ENCODE measurements at regions not wholly inside any gene's neighbourhood (a gene's known extent, or its start where the extent isn't known, plus 50 kb on each side); places are given as distances from the start of the nearest gene placed in this dataset.
A peak's percentile ranks its signal among the peaks of the same experiment; 100 is the strongest.

DNA sequence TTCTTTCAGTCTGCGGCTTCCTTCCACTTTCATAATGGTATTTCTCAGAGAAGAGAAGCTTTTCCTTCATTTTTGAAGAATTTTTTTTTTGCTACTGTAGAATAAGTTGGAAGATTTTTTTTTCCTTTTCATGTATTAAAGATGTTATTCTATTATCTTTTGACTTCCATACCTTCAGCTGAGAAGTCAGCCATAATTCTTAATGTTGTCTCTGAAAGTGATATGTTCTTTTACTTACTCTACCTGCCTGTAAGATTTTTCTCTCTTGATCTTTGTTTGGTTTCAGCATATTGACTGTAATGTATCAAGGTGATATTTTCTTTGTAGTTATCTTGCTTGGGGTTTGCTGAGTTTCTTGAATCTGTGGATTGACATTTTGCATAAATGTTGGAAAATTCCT lies 143.5 kb upstream of the TOX3 start:
- H3K9ac ChIP-seq, result no peak overlapping the region
- Mint-ChIP-seq H3K27me3 (ENCODE audit: insufficient read depth, low read depth) (no peaks in the 10 kb centered on the region), H3K4me3 (no peak overlapping the region), H3K27ac (no peak overlapping the region), H3K4me1 (no peaks in the 10 kb centered on the region), H3K9me3 (peaks cover 17% of the 10 kb centered on the region), H3K36me3 (peaks cover 2% of the 10 kb centered on the region)
- TF ChIP-seq EZH2 (IDR thresholded peaks at IDR 0.05) (no peak), EZH2phosphoT487 (IDR thresholded peaks at IDR 0.05) (no peak)
- TF ChIP-seq, protein P1, sequence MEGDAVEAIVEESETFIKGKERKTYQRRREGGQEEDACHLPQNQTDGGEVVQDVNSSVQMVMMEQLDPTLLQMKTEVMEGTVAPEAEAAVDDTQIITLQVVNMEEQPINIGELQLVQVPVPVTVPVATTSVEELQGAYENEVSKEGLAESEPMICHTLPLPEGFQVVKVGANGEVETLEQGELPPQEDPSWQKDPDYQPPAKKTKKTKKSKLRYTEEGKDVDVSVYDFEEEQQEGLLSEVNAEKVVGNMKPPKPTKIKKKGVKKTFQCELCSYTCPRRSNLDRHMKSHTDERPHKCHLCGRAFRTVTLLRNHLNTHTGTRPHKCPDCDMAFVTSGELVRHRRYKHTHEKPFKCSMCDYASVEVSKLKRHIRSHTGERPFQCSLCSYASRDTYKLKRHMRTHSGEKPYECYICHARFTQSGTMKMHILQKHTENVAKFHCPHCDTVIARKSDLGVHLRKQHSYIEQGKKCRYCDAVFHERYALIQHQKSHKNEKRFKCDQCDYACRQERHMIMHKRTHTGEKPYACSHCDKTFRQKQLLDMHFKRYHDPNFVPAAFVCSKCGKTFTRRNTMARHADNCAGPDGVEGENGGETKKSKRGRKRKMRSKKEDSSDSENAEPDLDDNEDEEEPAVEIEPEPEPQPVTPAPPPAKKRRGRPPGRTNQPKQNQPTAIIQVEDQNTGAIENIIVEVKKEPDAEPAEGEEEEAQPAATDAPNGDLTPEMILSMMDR (IDR thresholded peaks at IDR 0.05), result no peak
- H3K9me3 ChIP-seq (ENCODE audit: low read depth), result peaks cover 21% of the 10 kb centered on the region
- no peak overlapping the region for H2AFZ ChIP-seq (replicated peaks)
- H4K20me1 ChIP-seq (ENCODE audit: low read depth), result no peaks in the 10 kb centered on the region
- DNase-seq (ENCODE audit: low spot score), result no peak
- H3K36me3 ChIP-seq, result peaks cover 4% of the 10 kb centered on the region
- no peak overlapping the region for H3K27ac ChIP-seq
- no peaks in the 10 kb centered on the region for H3K27me3 ChIP-seq
- no peaks in the 10 kb centered on the region for H3K79me2 ChIP-seq (ENCODE audit: low read depth)
- no peak overlapping the region for H3K4me2 ChIP-seq
- H3F3A ChIP-seq (ENCODE audit: low read depth), result no peaks in the 10 kb centered on the region
- no peak overlapping the region for H3K4me3 ChIP-seq
- no peaks in the 10 kb centered on the region for H3K4me1 ChIP-seq

DNA sequence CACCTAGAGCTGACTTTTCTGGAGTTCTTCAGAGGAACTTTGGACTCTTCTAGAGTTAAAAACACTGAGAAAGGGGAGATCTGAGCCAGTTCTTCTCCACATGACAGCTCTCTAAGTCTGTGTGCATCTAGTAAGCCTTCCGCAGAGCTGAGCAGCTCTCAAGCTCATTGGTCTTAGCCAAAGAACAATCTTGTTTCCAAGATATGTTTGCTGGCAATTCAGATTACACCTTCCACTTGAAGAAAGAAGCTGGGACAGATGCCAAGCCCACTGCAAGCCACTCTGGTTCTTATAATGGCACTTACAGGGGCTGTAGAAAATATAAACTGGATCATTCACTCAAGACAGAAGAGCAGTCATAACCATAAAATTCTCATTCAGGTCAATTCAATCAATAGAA lies 134.1 kb upstream of the TOX3 start:
- no peak overlapping the region for H3K27ac Mint-ChIP-seq

DNA sequence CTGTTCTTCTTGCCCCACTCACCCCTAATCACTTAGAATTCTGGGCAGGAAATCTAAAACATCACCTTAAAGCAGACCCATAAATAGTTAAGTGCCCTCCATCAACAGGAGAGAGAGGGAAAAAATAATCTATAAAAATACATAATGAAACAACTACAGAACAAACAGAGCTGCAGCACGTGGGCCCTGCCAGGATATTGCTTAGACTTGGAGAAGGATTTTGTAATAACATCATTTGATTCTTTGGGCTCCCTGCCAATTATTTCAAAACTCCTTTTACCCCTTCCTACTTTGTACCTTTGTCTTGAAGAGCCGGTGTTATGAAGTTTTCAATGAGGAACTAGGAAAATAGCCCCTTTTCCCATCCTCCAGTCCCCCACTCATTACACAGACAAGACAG lies 130.6 kb upstream of the TOX3 start:
- no peaks in the 10 kb centered on the region for H3K27me3 ChIP-seq
- H3K27ac Mint-ChIP-seq, result peak overlapping the region; percentile 80
- H3K4me1 ChIP-seq, result no peaks in the 10 kb centered on the region
- TF ChIP-seq, protein P1 (IDR thresholded peaks at IDR 0.05), result no peak
- TF ChIP-seq EZH2 (IDR thresholded peaks at IDR 0.05) (no peak), EZH2phosphoT487 (IDR thresholded peaks at IDR 0.05) (no peak)
- no peaks in the 10 kb centered on the region for H4K20me1 ChIP-seq (ENCODE audit: low read depth)
- no peaks in the 10 kb centered on the region for H3F3A ChIP-seq (ENCODE audit: low read depth)
- no peak overlapping the region for H3K27ac ChIP-seq
- H3K9me3 Mint-ChIP-seq, result no peaks in the 10 kb centered on the region
- H3K27me3 Mint-ChIP-seq (ENCODE audit: insufficient read depth, low read depth), result peaks cover 4% of the 10 kb centered on the region
- no peak overlapping the region for H3K4me2 ChIP-seq
- no peak overlapping the region for H3K9ac ChIP-seq
- no peak for DNase-seq (ENCODE audit: low spot score)
- H3K9me3 ChIP-seq (ENCODE audit: low read depth), result no peaks in the 10 kb centered on the region
- H3K79me2 ChIP-seq (ENCODE audit: low read depth), result no peaks in the 10 kb centered on the region
- no peaks in the 10 kb centered on the region for H3K36me3 Mint-ChIP-seq
- no peak overlapping the region for H3K4me3 Mint-ChIP-seq
- peaks cover 4% of the 10 kb centered on the region for H3K4me1 Mint-ChIP-seq
- no peak overlapping the region for H3K4me3 ChIP-seq
- H3K36me3 ChIP-seq, result no peaks in the 10 kb centered on the region
- H2AFZ ChIP-seq (replicated peaks), result no peak overlapping the region

More for the DNA sequence above, 134.1 kb upstream of the TOX3 start:
- no peaks in the 10 kb centered on the region for H3K27me3 ChIP-seq
- Mint-ChIP-seq H3K36me3 (no peaks in the 10 kb centered on the region), H3K9me3 (peaks cover 7% of the 10 kb centered on the region), H3K27me3 (ENCODE audit: insufficient read depth, low read depth) (peaks cover 5% of the 10 kb centered on the region), H3K4me3 (no peak overlapping the region), H3K4me1 (peaks cover 6% of the 10 kb centered on the region)
- no peak overlapping the region for H3K4me2 ChIP-seq
- no peak overlapping the region for H3K4me3 ChIP-seq
- TF ChIP-seq EZH2 (IDR thresholded peaks at IDR 0.05) (no peak), EZH2phosphoT487 (IDR thresholded peaks at IDR 0.05) (no peak)
- H3K9me3 ChIP-seq (ENCODE audit: low read depth), result no peaks in the 10 kb centered on the region
- no peaks in the 10 kb centered on the region for H3K4me1 ChIP-seq
- DNase-seq (ENCODE audit: low spot score), result no peak
- no peaks in the 10 kb centered on the region for H3K36me3 ChIP-seq
- no peak overlapping the region for H3K27ac ChIP-seq
- H4K20me1 ChIP-seq (ENCODE audit: low read depth), result no peaks in the 10 kb centered on the region
- H3K79me2 ChIP-seq (ENCODE audit: low read depth), result no peaks in the 10 kb centered on the region
- no peaks in the 10 kb centered on the region for H3F3A ChIP-seq (ENCODE audit: low read depth)
- no peak overlapping the region for H2AFZ ChIP-seq (replicated peaks)
- no peak overlapping the region for H3K9ac ChIP-seq

DNA sequence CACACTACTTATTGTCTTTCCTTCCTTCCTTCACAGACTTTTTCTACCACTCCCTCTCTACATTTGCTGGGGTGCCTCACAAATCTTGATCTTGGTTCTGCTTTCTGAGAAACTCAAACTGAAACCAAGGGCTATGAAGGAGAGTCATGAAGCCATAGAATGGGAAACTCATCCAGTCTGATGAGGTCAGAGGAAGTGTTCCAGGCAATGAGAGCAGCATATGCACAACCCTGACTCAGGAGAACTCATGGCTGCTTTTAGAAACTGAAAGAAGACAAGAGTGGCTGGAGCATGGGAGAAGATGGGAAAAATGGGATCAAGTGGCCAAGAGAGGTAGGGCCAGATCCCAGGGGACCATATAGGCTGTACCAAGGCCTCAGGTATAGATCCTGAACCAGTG lies 130.0 kb upstream of the TOX3 start:
- Histone ChIP-seq H3K4me2 (no peak overlapping the region), H3K4me1 (no peaks in the 10 kb centered on the region), H3K9ac (no peak overlapping the region), H3K27me3 (no peaks in the 10 kb centered on the region), H3K27ac (no peak overlapping the region), H3K79me2 (ENCODE audit: low read depth) (no peaks in the 10 kb centered on the region), H3F3A (ENCODE audit: low read depth) (no peaks in the 10 kb centered on the region), H3K36me3 (no peaks in the 10 kb centered on the region), H4K20me1 (ENCODE audit: low read depth) (no peaks in the 10 kb centered on the region), H3K4me3 (no peak overlapping the region), H2AFZ (replicated peaks) (no peak overlapping the region), H3K9me3 (ENCODE audit: low read depth) (no peaks in the 10 kb centered on the region)
- H3K9me3 Mint-ChIP-seq, result no peaks in the 10 kb centered on the region
- H3K27me3 Mint-ChIP-seq (ENCODE audit: insufficient read depth, low read depth), result peaks cover 4% of the 10 kb centered on the region
- no peak overlapping the region for H3K27ac Mint-ChIP-seq
- H3K36me3 Mint-ChIP-seq, result no peaks in the 10 kb centered on the region
- peaks cover 4% of the 10 kb centered on the region for H3K4me1 Mint-ChIP-seq
- H3K4me3 Mint-ChIP-seq, result no peak overlapping the region
- no peak for DNase-seq (ENCODE audit: low spot score)
- TF ChIP-seq, protein P1 (IDR thresholded peaks at IDR 0.05), result no peak

All from neural progenitor cell (in vitro differentiated cells).